D721Med (cell line): ENCODE measurements at regions not wholly inside any gene's neighbourhood (a gene's known extent, or its start where the extent isn't known, plus 50 kb on each side); places are given as distances from the start of the nearest gene placed in this dataset.

Experiments used
- DNase-seq: peaks from one replicate; pipeline ENCODE4 v3.0.0; 2011; ENCODE audit warnings: low spot score; ENCODE audit not compliant: insufficient read length
- FAIRE-seq: peaks from 2 replicates; lab custom pipeline; 2011; peaks lifted over from hg19 to GRCh38; lab: Jason Lieb, UNC
- CTCF ChIP-seq: IDR thresholded peaks from 2 replicates; pipeline ENCODE4 v1.5.1; 2012; ENCODE audit warnings: mild to moderate bottlenecking, control low read depth; ENCODE audit not compliant: insufficient read depth; ENCODE audit errors: missing control alignments

- no peak for TF ChIP-seq CTCF
- DNase-seq (no peak), FAIRE-seq (no peak)
These were observed 1587.3 kb upstream of the TENM3 start for GRCh38 chr4:180655886-180656285.

GRCh38 chr4:180657881-180658280 is 1585.3 kb upstream of the TENM3 start:
- no peak for TF ChIP-seq CTCF
- FAIRE-seq (no peak), DNase-seq (no peak)

DNA sequence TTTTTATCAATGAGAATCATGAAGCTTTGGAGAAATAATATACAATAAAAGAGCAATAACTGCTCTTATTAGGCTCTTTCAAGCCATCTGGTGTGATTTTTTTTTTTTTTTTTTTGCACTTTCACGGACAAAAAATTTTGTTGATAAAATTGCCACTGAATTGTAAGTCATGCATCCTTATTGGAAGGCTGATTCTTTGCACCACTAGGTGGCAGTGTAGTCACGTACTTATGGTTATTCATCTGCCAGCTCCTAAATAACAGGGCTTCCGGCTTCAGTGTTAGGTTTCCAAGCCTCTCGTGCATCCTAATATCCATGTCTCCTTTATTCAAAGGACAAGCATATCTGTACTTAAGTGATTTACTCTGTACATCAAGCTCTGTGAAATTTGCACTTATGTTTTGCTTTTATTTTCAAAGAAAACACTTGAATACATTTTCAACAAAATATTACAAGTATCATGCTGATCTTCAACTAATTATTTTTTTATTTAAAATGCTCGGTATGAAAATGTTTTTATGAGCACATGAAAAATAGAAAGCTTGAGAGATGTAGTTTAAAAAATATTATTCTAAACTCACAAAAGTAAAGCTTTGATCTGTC is 1578.3 kb upstream of the TENM3 start:
- peak; percentile 81 for TF ChIP-seq CTCF

GRCh38 chr4:180665481-180665880 is 1577.7 kb upstream of the TENM3 start:
- FAIRE-seq: no peak
- DNase-seq: no peak
- no peak for TF ChIP-seq CTCF

More for the DNA sequence above, 1578.3 kb upstream of the TENM3 start:
- FAIRE-seq (peak; percentile 78), DNase-seq (no peak)

DNA sequence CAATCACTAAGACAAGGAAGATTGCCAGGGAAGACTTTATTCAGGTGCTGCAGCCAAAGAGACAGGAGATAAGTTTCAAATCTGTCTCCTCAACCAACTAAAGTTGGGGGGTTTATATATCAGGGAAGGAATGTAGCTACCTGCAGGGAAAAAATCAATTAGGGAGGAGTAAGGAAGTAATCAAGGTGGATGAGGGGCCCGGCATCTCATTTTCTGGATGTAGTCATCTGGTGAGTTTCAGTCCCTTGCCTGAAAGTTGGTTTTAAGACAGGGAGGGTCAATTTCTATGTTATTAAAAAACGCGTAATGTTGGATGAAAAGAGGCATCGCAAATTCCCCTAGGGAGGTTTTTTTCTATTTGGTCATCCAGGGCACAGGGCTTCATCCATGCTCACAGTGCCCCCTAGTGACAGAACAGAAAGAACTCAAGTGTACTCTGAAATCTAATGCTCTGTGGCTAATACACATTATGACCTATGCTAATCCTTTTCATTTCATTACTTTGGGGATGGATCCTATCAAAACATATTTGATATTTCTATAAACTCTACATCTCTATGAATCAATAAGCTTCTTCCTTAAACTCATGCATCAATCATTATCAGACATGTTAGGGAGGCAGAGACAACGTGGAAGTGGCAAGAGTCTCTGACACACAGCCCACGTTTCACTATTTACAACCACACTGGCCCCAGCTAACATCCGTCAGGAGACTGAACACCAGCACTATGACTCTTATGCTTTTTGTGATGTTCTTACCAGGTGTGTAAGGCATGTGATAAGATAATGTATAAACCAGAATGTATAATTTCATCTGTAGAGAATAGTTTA is 1577.0 kb upstream of the TENM3 start:
- peak; percentile 85 for FAIRE-seq
- TF ChIP-seq CTCF: peak; percentile 80
- no peak for DNase-seq

DNA sequence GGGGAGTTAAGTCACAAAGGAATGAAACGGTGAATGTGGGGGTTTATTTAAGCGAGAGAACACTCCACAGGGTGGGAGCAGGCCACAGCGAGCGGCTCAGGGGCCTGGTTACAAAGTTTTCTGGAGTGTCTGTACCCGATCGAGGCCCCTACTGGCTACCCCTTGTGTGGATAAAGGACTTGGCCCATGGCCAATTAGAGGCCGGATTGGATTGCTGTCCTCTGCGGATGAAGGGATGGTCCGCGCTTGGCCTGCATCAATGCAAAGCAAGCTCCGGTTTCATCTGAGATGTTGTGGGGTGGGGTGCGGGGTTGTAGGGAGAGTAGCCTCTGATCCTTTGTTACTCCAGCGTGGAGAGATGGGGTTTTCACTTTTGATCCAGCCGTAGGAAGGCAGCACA is 1574.5 kb upstream of the TENM3 start:
- TF ChIP-seq CTCF: no peak
- no peak for DNase-seq
- FAIRE-seq: no peak

DNA sequence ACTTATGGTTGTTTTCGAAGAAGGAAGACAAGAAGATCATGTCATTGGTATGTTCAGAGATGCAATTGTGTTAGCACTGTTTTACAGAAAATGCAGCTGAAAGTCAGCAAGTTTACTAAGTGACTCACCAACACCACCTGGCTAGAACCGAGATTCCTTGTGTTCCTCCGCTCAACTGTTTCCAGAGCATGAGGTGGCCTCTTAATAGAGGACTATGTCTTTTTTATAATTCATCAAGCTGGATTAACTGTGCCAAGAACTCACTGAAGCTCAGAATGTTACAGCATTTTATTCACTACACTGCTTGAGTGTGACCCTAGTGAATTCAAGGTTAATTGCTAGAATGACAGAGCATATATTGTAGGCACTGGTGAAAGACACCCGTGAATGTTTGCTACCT is 1573.5 kb upstream of the TENM3 start:
- FAIRE-seq: no peak
- TF ChIP-seq CTCF: no peak

More for the DNA sequence above, 1573.5 kb upstream of the TENM3 start:
- no peak for DNase-seq
